Kidney (tissue), 13 donors: ENCODE measurements at regions not wholly inside any gene's neighbourhood (a gene's known extent, or its start where the extent isn't known, plus 50 kb on each side); places are given as distances from the start of the nearest gene placed in this dataset.

Experiments
- DNase-seq, 5 donors: peaks; one replicate each; pipeline ENCODE4 v3.0.0-alpha.2; 2013 to 2020
- FAIRE-seq: peaks from 2 replicates; lab custom pipeline; 2012; peaks lifted over from hg19 to GRCh38; lab: Jason Lieb, UNC
- H3K27ac ChIP-seq, 2 donors: one replicate each; pipeline ENCODE4 v1.7.0; 2013; ENCODE audit warnings: low read depth in 2 of 2, low read length in 2 of 2, inconsistent platforms in 1 of 2
- H3K27me3 ChIP-seq: one replicate; pipeline ENCODE4 v1.7.1; 2013; ENCODE audit warnings: low read length, inconsistent platforms; ENCODE audit not compliant: control insufficient read depth, insufficient read depth
- H3K36me3 ChIP-seq, 3 donors: one replicate each; pipeline versions ENCODE4 v1.7.0 to v1.7.1; 2013; ENCODE audit warnings: low read length in 3 of 3, control low read depth in 1 of 3, inconsistent platforms in 1 of 3; ENCODE audit not compliant: insufficient read depth in 3 of 3, control insufficient read depth in 2 of 3
- H3K4me1 ChIP-seq, 3 donors: one replicate each; pipeline versions ENCODE4 v1.7.0 to v1.7.1; 2013; ENCODE audit warnings: low read length in 3 of 3, inconsistent platforms in 1 of 3, low read depth in 1 of 3; ENCODE audit not compliant: control insufficient read depth in 2 of 3, insufficient read depth in 2 of 3
- H3K4me3 ChIP-seq, 3 donors: one replicate each; pipeline versions ENCODE4 v1.7.0 to v1.8.1; 2013; ENCODE audit warnings: low read length in 3 of 3, control low read depth in 1 of 3, inconsistent platforms in 1 of 3
- H3K9ac ChIP-seq, 3 donors: one replicate each; pipeline versions ENCODE4 v1.7.0 to v1.7.1; 2013; ENCODE audit warnings: low read length in 3 of 3, control low read depth in 1 of 3, inconsistent platforms in 1 of 3
- H3K9me3 ChIP-seq, 3 donors: one replicate each; pipeline versions ENCODE4 v1.7.0 to v1.7.1; 2013; ENCODE audit warnings: low read length in 3 of 3, control low read depth in 1 of 3, inconsistent platforms in 1 of 3; ENCODE audit not compliant: control insufficient read depth in 2 of 3, insufficient read depth in 1 of 3
- CTCF ChIP-seq: IDR thresholded peaks from 3 replicates; pipeline ENCODE4 v1.5.1; 2012; ENCODE audit warnings: mild to moderate bottlenecking, moderate library complexity, borderline replicate concordance; ENCODE audit not compliant: insufficient read depth; ENCODE audit errors: extremely low read depth
- intact Hi-C: fragments of 100-400 bp; cut with DNase I; formaldehyde crosslinking; loops from one replicate; pipeline ENCODE4 v1.11.1; 2022
- donor health status: control.
- donor health status: control.
- donor health status: control.
- donor health status: control.
- donor health status: control.
- donor health status: DM: yes; HTN: yes; CAD: no.
- donor health status: Normal renal cell carcinoma (clear cell type).

- peak in 1 of 5 donors; percentile 29 for DNase-seq
- FAIRE-seq, result no peak
- H3K27ac ChIP-seq, result no peak overlapping the region
- no peak overlapping the region for H3K4me3 ChIP-seq
- no peak for TF ChIP-seq CTCF
- H3K9ac ChIP-seq, result no peak overlapping the region
- H3K27me3 ChIP-seq, result no peaks in the 10 kb centered on the region
- H3K4me1 ChIP-seq, result peaks cover 7 to 11% (median 11%) of the 10 kb centered on the region in 3 donors
- no peaks in the 10 kb centered on the region for H3K36me3 ChIP-seq
- intact Hi-C loops, result no loop called here
- H3K9me3 ChIP-seq, result no peaks in the 10 kb centered on the region
Observed at GRCh38 chr6:25196464-25196863, 82.7 kb upstream of the CARMIL1 start.

GRCh38 chr6:25197111-25197510 lies 82.1 kb upstream of the CARMIL1 start:
- DNase-seq, result no peak
- Histone ChIP-seq H3K9me3 (no peaks in the 10 kb centered on the region), H3K36me3 (no peaks in the 10 kb centered on the region), H3K4me3 (no peak overlapping the region), H3K27me3 (no peaks in the 10 kb centered on the region), H3K4me1 (peaks cover 7 to 11% (median 11%) of the 10 kb centered on the region in 3 donors), H3K27ac (no peak overlapping the region), H3K9ac (no peak overlapping the region)
- no peak for TF ChIP-seq CTCF
- no peak for FAIRE-seq
- intact Hi-C loops, result no loop called here

GRCh38 chr6:25199544-25199943 lies 79.6 kb upstream of the CARMIL1 start:
- H3K36me3 ChIP-seq, result no peaks in the 10 kb centered on the region
- no peak overlapping the region for H3K4me3 ChIP-seq
- H3K9ac ChIP-seq, result no peak overlapping the region
- H3K9me3 ChIP-seq, result no peaks in the 10 kb centered on the region
- H3K4me1 ChIP-seq, result no peaks in the 10 kb centered on the region
- H3K27ac ChIP-seq, result no peak overlapping the region
- FAIRE-seq, result no peak
- no peak for DNase-seq
- no peaks in the 10 kb centered on the region for H3K27me3 ChIP-seq
- intact Hi-C loops, result no loop called here
- no peak for TF ChIP-seq CTCF

GRCh38 chr6:25202504-25202903 lies 76.7 kb upstream of the CARMIL1 start:
- FAIRE-seq (no peak), DNase-seq (no peak)
- TF ChIP-seq CTCF, result no peak
- Histone ChIP-seq H3K9me3 (peaks cover 0 to 5% (median 0%) of the 10 kb centered on the region in 3 donors), H3K4me1 (no peaks in the 10 kb centered on the region), H3K27me3 (no peaks in the 10 kb centered on the region), H3K27ac (no peak overlapping the region), H3K9ac (no peak overlapping the region), H3K4me3 (no peak overlapping the region), H3K36me3 (no peaks in the 10 kb centered on the region)
- intact Hi-C loops, result no loop called here
